Activated naive CD4-positive, alpha-beta T cell treated with anti-CD3 and anti-CD28 coated beads for 36 hours (primary cell): ENCODE measurements at regions not wholly inside any gene's neighbourhood (a gene's known extent, or its start where the extent isn't known, plus 50 kb on each side); places are given as distances from the start of the nearest gene placed in this dataset.

Experiments used
- CTCF ChIA-PET: fragments of 350-600 bp; sonication (Branson Sonifier 250); formaldehyde crosslinking; loops from one replicate; lab custom pipeline; 2021; ENCODE audit warnings: antibody characterized with exemption; lab: Charles Lee
- DNase-seq: peaks from one replicate; pipeline ENCODE4 v3.0.0-alpha.2; 2020
- H3K27ac Mint-ChIP-seq: one replicate; pipeline ENCODE4 v1.8.0; 2021; ENCODE audit warnings: mild to moderate bottlenecking, mixed read lengths
- H3K27me3 Mint-ChIP-seq: one replicate; pipeline ENCODE4 v1.8.0; 2021; ENCODE audit warnings: low read depth, mixed read lengths
- H3K36me3 Mint-ChIP-seq: one replicate; pipeline ENCODE4 v1.8.0; 2021; ENCODE audit warnings: low read depth, mixed read lengths
- H3K4me1 Mint-ChIP-seq: one replicate; pipeline ENCODE4 v1.8.0; 2021; ENCODE audit warnings: low read depth, mixed read lengths
- H3K4me3 Mint-ChIP-seq: one replicate; pipeline ENCODE4 v1.8.0; 2021; ENCODE audit warnings: mild to moderate bottlenecking, moderate library complexity, mixed read lengths
- H3K9me3 Mint-ChIP-seq: one replicate; pipeline ENCODE4 v1.8.0; 2021; ENCODE audit warnings: mixed read lengths
- intact Hi-C: fragments of 100-400 bp; cut with micrococcal nuclease; formaldehyde crosslinking; loops from one replicate; pipeline ENCODE4 v1.15.1; 2023

GRCh38 chr12:5222011-5222461 is 178.4 kb downstream of the KCNA5 start:
- H3K4me1 Mint-ChIP-seq, result peaks cover 10% of the 10 kb centered on the region

GRCh38 chr12:5222729-5223128 is 179.1 kb downstream of the KCNA5 start:
- no peaks in the 10 kb centered on the region for H3K36me3 Mint-ChIP-seq
- H3K4me1 Mint-ChIP-seq, result peaks cover 10% of the 10 kb centered on the region
- H3K27ac Mint-ChIP-seq, result no peak overlapping the region
- no peaks in the 10 kb centered on the region for H3K9me3 Mint-ChIP-seq
- H3K4me3 Mint-ChIP-seq, result no peak overlapping the region
- H3K27me3 Mint-ChIP-seq, result peaks cover 7% of the 10 kb centered on the region
- intact Hi-C loops, result no loop called here
- CTCF ChIA-PET, result no interaction called here
- DNase-seq, result no peak

More at GRCh38 chr12:5222011-5222461, 178.4 kb downstream of the KCNA5 start:
- Mint-ChIP-seq H3K27me3 (peaks cover 7% of the 10 kb centered on the region), H3K27ac (no peak overlapping the region), H3K4me3 (no peak overlapping the region), H3K9me3 (no peaks in the 10 kb centered on the region), H3K36me3 (no peaks in the 10 kb centered on the region)
- intact Hi-C loops, result no loop called here
- DNase-seq, result no peak
- CTCF ChIA-PET, result no interaction called here

- CTCF ChIA-PET, result no interaction called here
- Mint-ChIP-seq H3K4me1 (peaks cover 10% of the 10 kb centered on the region), H3K9me3 (peaks cover 5% of the 10 kb centered on the region), H3K36me3 (no peaks in the 10 kb centered on the region), H3K27ac (no peak overlapping the region), H3K4me3 (no peak overlapping the region), H3K27me3 (peaks cover 7% of the 10 kb centered on the region)
- no peak for DNase-seq
- intact Hi-C loops, result no loop called here
Measured at GRCh38 chr12:5223881-5224280, 180.2 kb downstream of the KCNA5 start.

- H3K36me3 Mint-ChIP-seq, result no peaks in the 10 kb centered on the region
- no peak overlapping the region for H3K27ac Mint-ChIP-seq
- peaks cover 6% of the 10 kb centered on the region for H3K9me3 Mint-ChIP-seq
- no peak for DNase-seq
- H3K4me3 Mint-ChIP-seq, result no peak overlapping the region
- H3K4me1 Mint-ChIP-seq, result no peaks in the 10 kb centered on the region
- H3K27me3 Mint-ChIP-seq, result peaks cover 7% of the 10 kb centered on the region
- intact Hi-C loops, result no loop called here
- CTCF ChIA-PET, result no interaction called here
Measured at GRCh38 chr12:5226581-5226980, 182.9 kb downstream of the KCNA5 start.

GRCh38 chr12:5227708-5228373 is 184.2 kb downstream of the KCNA5 start:
- intact Hi-C loops, result no loop called here
- H3K4me3 Mint-ChIP-seq, result no peak overlapping the region

GRCh38 chr12:5230156-5230555 is 186.5 kb downstream of the KCNA5 start:
- H3K4me1 Mint-ChIP-seq, result no peaks in the 10 kb centered on the region

More at GRCh38 chr12:5227708-5228373, 184.2 kb downstream of the KCNA5 start:
- Mint-ChIP-seq H3K27ac (no peak overlapping the region), H3K36me3 (no peaks in the 10 kb centered on the region), H3K4me1 (no peaks in the 10 kb centered on the region), H3K27me3 (peaks cover under 1% of the 10 kb centered on the region), H3K9me3 (peaks cover 6% of the 10 kb centered on the region)
- no peak for DNase-seq
- CTCF ChIA-PET, result no interaction called here

GRCh38 chr12:5230861-5231260 is 187.2 kb downstream of the KCNA5 start:
- no peaks in the 10 kb centered on the region for H3K4me1 Mint-ChIP-seq
- no peak overlapping the region for H3K4me3 Mint-ChIP-seq
- CTCF ChIA-PET, result no interaction called here
- DNase-seq, result no peak
- intact Hi-C loops, result no loop called here
- H3K36me3 Mint-ChIP-seq, result no peaks in the 10 kb centered on the region
- H3K27me3 Mint-ChIP-seq, result no peaks in the 10 kb centered on the region
- no peak overlapping the region for H3K27ac Mint-ChIP-seq
- peaks cover 6% of the 10 kb centered on the region for H3K9me3 Mint-ChIP-seq

More at GRCh38 chr12:5230156-5230555, 186.5 kb downstream of the KCNA5 start:
- Mint-ChIP-seq H3K27me3 (no peaks in the 10 kb centered on the region), H3K4me3 (no peak overlapping the region), H3K36me3 (no peaks in the 10 kb centered on the region), H3K9me3 (peaks cover 6% of the 10 kb centered on the region), H3K27ac (no peak overlapping the region)
- intact Hi-C loops, result no loop called here
- CTCF ChIA-PET, result no interaction called here
- DNase-seq, result no peak

- intact Hi-C loops, result no loop called here
- Mint-ChIP-seq H3K9me3 (peaks cover 6% of the 10 kb centered on the region), H3K4me3 (no peak overlapping the region), H3K27ac (no peak overlapping the region), H3K36me3 (no peaks in the 10 kb centered on the region), H3K4me1 (no peaks in the 10 kb centered on the region), H3K27me3 (peaks cover 2% of the 10 kb centered on the region)
- CTCF ChIA-PET, result no interaction called here
- DNase-seq, result no peak
Measured at GRCh38 chr12:5232291-5232690, 188.6 kb downstream of the KCNA5 start.

GRCh38 chr12:5232826-5233500 is 189.3 kb downstream of the KCNA5 start:
- CTCF ChIA-PET, result no interaction called here
- DNase-seq, result no peak
- H3K27ac Mint-ChIP-seq, result no peak overlapping the region
- no peak overlapping the region for H3K4me3 Mint-ChIP-seq
- H3K4me1 Mint-ChIP-seq, result no peaks in the 10 kb centered on the region
- intact Hi-C loops, result no loop called here
- peaks cover 6% of the 10 kb centered on the region for H3K9me3 Mint-ChIP-seq
- no peaks in the 10 kb centered on the region for H3K36me3 Mint-ChIP-seq
- peaks cover 2% of the 10 kb centered on the region for H3K27me3 Mint-ChIP-seq

- Mint-ChIP-seq H3K4me3 (no peak overlapping the region), H3K27ac (no peak overlapping the region), H3K4me1 (no peaks in the 10 kb centered on the region), H3K9me3 (no peaks in the 10 kb centered on the region), H3K36me3 (no peaks in the 10 kb centered on the region), H3K27me3 (peaks cover 2% of the 10 kb centered on the region)
- intact Hi-C loops, result no loop called here
- no peak for DNase-seq
- CTCF ChIA-PET, result no interaction called here
Measured at GRCh38 chr12:5236022-5236640, 192.5 kb downstream of the KCNA5 start.

- intact Hi-C loops, result no loop called here
- H3K4me3 Mint-ChIP-seq, result no peak overlapping the region
- no peak for DNase-seq
- CTCF ChIA-PET, result no interaction called here
- no peaks in the 10 kb centered on the region for H3K36me3 Mint-ChIP-seq
- no peaks in the 10 kb centered on the region for H3K9me3 Mint-ChIP-seq
- no peaks in the 10 kb centered on the region for H3K27me3 Mint-ChIP-seq
- H3K4me1 Mint-ChIP-seq, result no peaks in the 10 kb centered on the region
- H3K27ac Mint-ChIP-seq, result no peak overlapping the region
Measured at GRCh38 chr12:5242440-5242839, 189.5 kb upstream of the NTF3 start.

- CTCF ChIA-PET, result no interaction called here
- intact Hi-C loops, result no loop called here
Measured at GRCh38 chr12:5243014-5243413, 188.9 kb upstream of the NTF3 start.

More at GRCh38 chr12:5243014-5243413, 188.9 kb upstream of the NTF3 start:
- no peaks in the 10 kb centered on the region for H3K36me3 Mint-ChIP-seq
- H3K4me1 Mint-ChIP-seq, result no peaks in the 10 kb centered on the region
- H3K4me3 Mint-ChIP-seq, result no peak overlapping the region
- no peaks in the 10 kb centered on the region for H3K27me3 Mint-ChIP-seq
- H3K9me3 Mint-ChIP-seq, result no peaks in the 10 kb centered on the region
- no peak overlapping the region for H3K27ac Mint-ChIP-seq
- no peak for DNase-seq
